Effector memory CD4-positive, alpha-beta T cell (primary cell): ENCODE measurements at regions not wholly inside any gene's neighbourhood (a gene's known extent, or its start where the extent isn't known, plus 50 kb on each side); places are given as distances from the start of the nearest gene placed in this dataset.
"Not testable (repeated sequence)": the region's sequence is repeated elsewhere in the genome, so short reads cannot be mapped to it uniquely, and the experiment has no call there.

Source experiments
- DNase-seq, 3 donors: peaks; one replicate each; pipeline ENCODE4 v3.0.0-alpha.2; 2020
- H3K27ac ChIP-seq: 2 replicates; pipeline ENCODE4 v1.7.0; 2013; ENCODE audit warnings: mild to moderate bottlenecking, low read length, moderate library complexity; ENCODE audit not compliant: insufficient read depth, poor library complexity, severe bottlenecking
- H3K27me3 ChIP-seq: replicated peaks from 2 replicates; pipeline ENCODE4 v1.7.0; 2013; ENCODE audit warnings: mild to moderate bottlenecking, low read length; ENCODE audit not compliant: insufficient read depth, control insufficient read depth, poor library complexity, severe bottlenecking
- H3K36me3 ChIP-seq: 2 replicates; pipeline ENCODE4 v1.7.0; 2013; ENCODE audit warnings: mild to moderate bottlenecking, low read length, moderate library complexity; ENCODE audit not compliant: control insufficient read depth, insufficient read depth
- H3K4me1 ChIP-seq: 2 replicates; pipeline ENCODE4 v1.7.0; 2013; ENCODE audit warnings: low read length, mild to moderate bottlenecking; ENCODE audit not compliant: control insufficient read depth, insufficient read depth, poor library complexity, severe bottlenecking
- H3K4me3 ChIP-seq: 2 replicates; pipeline ENCODE4 v1.7.0; 2013; ENCODE audit warnings: low read length, low read depth, mild to moderate bottlenecking; ENCODE audit not compliant: insufficient read depth, poor library complexity, severe bottlenecking
- H3K9me3 ChIP-seq: 2 replicates; pipeline ENCODE4 v1.7.0; 2013; ENCODE audit warnings: mild to moderate bottlenecking, low read length, moderate library complexity; ENCODE audit not compliant: control insufficient read depth

DNA sequence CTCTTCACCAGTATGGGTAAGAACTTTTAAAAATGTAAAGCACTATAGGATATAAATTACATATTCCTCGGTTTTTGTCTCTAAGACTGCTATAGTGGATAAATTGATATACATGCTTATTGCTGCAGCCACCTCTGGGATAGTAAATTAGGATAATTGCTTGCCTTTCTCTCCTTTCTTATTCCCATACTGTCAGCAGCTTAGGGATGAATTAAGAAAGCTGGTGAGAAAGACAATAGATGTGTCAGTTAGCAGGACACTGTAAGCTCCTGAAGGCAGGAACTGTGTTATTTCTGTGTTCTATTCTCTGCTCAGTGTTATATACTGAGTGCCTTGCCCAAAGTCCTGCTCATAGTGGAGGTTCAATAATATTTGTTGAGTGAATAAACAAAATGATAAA, 828.6 kb upstream of the ACVR2A start:
- Histone ChIP-seq H3K4me3 (no peak overlapping the region), H3K36me3 (no peaks in the 10 kb centered on the region), H3K9me3 (no peaks in the 10 kb centered on the region), H3K4me1 (no peaks in the 10 kb centered on the region), H3K27me3 (no peaks in the 10 kb centered on the region), H3K27ac (no peak overlapping the region)
- no peak for DNase-seq

DNA sequence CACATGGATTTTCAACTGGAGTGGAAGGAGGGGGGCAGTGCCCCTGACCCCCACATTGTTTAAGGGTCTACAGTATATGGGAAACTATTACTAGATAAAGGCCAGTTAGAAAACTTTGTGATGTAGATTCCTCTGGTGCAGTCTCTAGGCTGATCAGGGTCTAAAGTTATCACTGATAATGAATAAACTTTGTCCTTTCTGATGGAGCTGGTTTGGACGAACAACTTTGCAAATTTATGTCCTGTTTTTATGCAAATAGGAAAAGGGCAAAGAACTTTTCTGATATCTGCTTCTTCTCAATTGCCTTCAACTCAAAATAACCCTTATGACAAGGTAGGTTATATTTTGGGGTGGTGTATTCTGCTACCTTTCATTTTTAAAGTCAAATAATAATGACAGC, 829.2 kb upstream of the ACVR2A start:
- Histone ChIP-seq H3K27me3 (no peaks in the 10 kb centered on the region), H3K4me3 (no peak overlapping the region), H3K9me3 (no peaks in the 10 kb centered on the region), H3K4me1 (no peaks in the 10 kb centered on the region), H3K27ac (no peak overlapping the region), H3K36me3 (no peaks in the 10 kb centered on the region)
- DNase-seq, result no peak

DNA sequence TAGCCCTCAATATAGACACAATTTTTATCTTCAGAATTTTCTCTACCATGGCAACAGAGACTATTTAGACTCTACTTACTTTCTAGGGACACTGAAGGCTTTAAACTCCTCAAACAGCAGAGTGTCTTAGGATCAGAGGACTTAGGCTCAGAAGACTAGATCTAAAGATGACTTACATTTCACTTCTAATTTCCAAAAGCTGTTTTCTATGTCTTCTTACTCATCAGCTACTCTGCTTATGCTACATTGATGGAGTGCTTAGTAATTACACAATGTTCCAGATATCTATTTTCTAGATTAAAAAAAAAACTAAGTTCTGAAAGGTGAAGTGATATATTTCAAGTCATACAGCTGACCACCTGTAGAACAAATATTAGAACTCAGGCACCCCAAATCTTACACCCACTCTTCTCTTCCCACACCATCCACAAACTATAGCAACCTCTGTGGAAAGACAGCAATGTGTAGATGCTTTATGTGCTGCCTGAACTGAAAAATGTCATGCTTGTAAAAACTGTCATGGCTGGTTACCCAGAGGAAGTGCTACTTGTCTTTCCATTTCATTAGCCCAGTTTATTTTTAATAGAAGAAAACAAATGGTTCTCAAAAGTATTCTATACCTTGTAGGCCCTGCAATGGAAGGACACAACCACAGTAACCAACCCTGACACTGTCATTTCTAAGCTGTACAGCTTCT, 831.0 kb upstream of the ACVR2A start:
- no peaks in the 10 kb centered on the region for H3K9me3 ChIP-seq
- no peaks in the 10 kb centered on the region for H3K4me1 ChIP-seq
- no peak for DNase-seq
- no peak overlapping the region for H3K27ac ChIP-seq
- no peak overlapping the region for H3K4me3 ChIP-seq
- H3K27me3 ChIP-seq, result no peaks in the 10 kb centered on the region
- no peaks in the 10 kb centered on the region for H3K36me3 ChIP-seq

DNA sequence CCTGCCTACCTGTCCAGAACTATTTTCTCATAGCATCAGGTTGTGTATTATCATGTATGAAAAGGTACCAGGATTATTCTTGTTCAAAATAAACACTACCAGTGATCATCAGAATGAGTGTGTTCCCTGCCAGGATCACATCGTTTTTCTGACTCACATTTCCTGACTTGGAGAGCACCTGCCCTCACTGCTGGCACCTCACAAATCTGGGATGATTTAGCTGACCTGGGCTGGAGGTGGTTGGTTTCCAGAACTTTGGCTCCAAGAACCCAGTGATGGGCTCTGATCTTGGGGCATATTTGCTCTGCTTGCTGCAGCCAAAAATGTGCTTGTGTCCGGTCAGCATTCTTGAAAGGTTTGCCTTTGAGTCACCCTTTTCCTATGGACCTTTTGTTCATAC, 836.3 kb upstream of the ACVR2A start:
- H3K27ac ChIP-seq, result no peak overlapping the region
- no peak for DNase-seq
- H3K9me3 ChIP-seq, result no peaks in the 10 kb centered on the region
- H3K27me3 ChIP-seq, result no peaks in the 10 kb centered on the region
- no peaks in the 10 kb centered on the region for H3K4me1 ChIP-seq
- H3K36me3 ChIP-seq, result no peaks in the 10 kb centered on the region
- H3K4me3 ChIP-seq, result no peak overlapping the region

DNA sequence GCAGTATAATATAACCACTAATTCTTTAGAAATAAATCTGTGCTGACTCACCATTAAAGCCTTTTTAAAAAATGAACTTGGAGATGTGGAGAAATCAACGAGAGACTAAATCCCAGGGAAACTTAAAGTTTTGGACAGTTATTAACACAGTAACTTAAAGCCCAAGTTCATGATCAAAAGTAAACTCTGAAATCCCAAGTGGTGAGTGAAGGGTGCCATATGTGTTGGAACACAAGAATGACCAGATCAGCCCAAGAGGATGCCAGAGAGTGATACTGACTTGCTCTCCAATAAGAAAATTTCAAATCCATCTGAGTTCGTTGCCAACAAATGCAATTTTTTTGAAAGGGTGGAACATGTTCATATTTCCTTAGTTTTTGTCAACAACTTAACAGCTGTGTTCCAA, 838.1 kb upstream of the ACVR2A start:
- Histone ChIP-seq H3K9me3 (no peaks in the 10 kb centered on the region), H3K27ac (no peak overlapping the region), H3K4me1 (no peaks in the 10 kb centered on the region), H3K36me3 (no peaks in the 10 kb centered on the region), H3K27me3 (no peaks in the 10 kb centered on the region), H3K4me3 (no peak overlapping the region)
- DNase-seq, result no peak

DNA sequence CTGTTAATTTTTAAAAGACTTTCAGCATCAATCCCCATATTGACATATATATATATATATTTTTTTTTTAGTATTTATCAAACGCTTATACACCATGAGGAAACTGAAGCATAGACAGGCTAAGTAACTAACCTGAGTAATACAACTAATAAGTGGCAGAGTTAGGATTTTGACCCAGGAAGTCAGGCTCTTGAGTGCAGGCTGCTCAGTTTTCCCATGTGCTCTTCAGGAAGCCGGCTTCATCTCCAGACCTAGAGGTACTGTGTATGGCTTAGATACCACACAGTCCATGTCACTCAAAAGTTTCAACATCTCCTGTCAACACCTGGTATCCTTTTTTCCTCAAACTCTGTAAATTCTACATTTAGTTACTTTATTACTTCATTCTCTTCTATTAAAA, 841.7 kb upstream of the ACVR2A start:
- Histone ChIP-seq H3K4me1 (no peaks in the 10 kb centered on the region), H3K4me3 (no peak overlapping the region), H3K27me3 (no peaks in the 10 kb centered on the region), H3K27ac (no peak overlapping the region), H3K9me3 (no peaks in the 10 kb centered on the region), H3K36me3 (no peaks in the 10 kb centered on the region)
- no peak for DNase-seq

DNA sequence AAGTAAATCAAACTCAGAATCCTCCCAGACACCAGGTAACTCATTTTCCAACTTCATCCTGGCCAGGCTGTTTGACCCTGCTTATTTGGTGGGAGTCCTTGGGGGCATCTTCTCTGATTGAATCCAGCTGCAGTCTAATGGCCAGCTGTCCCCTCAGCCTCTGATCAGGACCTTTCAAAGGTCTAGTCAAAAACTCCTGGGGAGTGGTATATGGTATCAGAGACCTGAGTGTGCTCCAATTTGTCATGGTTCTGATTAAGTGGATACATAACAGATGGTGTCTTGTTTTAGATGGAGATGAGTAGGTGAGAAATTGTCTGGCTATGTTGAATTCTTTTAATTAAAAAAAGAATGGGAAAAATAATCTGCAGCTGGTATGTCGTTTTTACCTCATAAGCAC, 842.6 kb upstream of the ACVR2A start:
- no peak for DNase-seq
- H3K27ac ChIP-seq, result no peak overlapping the region
- no peak overlapping the region for H3K4me3 ChIP-seq
- no peaks in the 10 kb centered on the region for H3K4me1 ChIP-seq
- H3K9me3 ChIP-seq, result no peaks in the 10 kb centered on the region
- H3K27me3 ChIP-seq, result no peaks in the 10 kb centered on the region
- H3K36me3 ChIP-seq, result no peaks in the 10 kb centered on the region

DNA sequence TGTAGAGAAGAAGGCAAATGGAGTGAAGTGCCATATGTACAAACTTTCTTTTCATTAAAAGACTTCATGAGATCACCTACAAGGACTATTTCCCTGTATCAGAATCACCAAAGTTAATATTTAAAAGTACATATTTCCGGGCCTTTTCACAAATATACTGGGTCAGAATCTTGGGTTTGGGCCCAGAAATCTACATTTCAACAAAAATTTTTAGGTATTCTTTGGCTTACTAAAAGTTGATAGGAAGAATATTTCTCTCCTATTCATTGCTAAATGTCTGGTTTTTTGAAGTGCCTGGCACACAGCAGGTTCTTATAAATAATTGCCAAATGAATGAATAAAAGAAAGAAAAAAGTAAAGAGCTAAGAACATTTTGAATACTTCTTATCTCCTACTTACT, 843.8 kb upstream of the ACVR2A start:
- H3K4me3 ChIP-seq, result no peak overlapping the region
- no peak overlapping the region for H3K27ac ChIP-seq
- H3K4me1 ChIP-seq, result no peaks in the 10 kb centered on the region
- no peaks in the 10 kb centered on the region for H3K27me3 ChIP-seq
- no peaks in the 10 kb centered on the region for H3K36me3 ChIP-seq
- H3K9me3 ChIP-seq, result no peaks in the 10 kb centered on the region
- DNase-seq, result no peak

DNA sequence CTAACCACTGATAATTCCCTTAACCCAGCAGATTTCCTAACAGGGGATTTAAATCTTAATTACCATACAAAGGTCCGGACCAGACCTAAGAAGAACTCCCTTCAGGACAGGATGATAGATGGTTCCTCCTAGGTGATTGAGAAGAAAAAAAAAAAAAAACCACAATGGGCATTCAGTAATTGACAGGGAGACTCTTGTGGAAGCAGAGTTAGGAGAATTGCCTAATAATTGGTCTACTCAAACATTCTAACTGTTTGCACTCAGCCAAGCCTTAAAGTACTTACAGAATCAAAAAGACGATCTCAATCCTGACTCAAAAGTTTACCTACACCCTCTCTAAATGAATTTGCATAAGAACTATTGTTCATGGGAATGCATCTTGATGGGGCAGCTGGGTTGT, 844.7 kb upstream of the ACVR2A start:
- not testable (repeated sequence) for H3K4me1 ChIP-seq, H3K9me3 ChIP-seq, H3K27me3 ChIP-seq, DNase-seq, H3K4me3 ChIP-seq, H3K36me3 ChIP-seq, H3K27ac ChIP-seq

DNA sequence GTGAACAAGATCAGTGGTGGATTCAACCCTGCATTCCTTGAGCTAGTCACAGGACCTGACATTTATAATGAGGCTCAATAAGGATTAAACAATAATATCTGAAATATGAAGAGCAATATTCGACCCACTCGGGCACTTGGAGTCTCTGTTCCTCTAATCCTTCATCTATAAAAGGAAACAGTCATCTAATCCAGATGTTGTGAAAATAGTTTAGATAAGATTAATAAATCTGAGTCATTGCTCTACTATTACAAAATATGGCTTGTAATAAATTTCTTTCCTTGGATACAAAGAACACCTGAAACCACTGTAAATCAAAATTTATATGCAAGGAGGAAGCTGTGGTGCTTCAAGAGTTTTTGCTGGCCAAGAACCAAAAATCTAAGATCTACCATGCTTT, 846.9 kb upstream of the ACVR2A start:
- Histone ChIP-seq H3K27ac (no peak overlapping the region), H3K36me3 (no peaks in the 10 kb centered on the region), H3K27me3 (no peaks in the 10 kb centered on the region), H3K4me1 (no peaks in the 10 kb centered on the region), H3K4me3 (no peak overlapping the region), H3K9me3 (no peaks in the 10 kb centered on the region)
- DNase-seq, result no peak
